ENCODE measurements at regions not wholly inside any gene's neighbourhood (a gene's known extent, or its start where the extent isn't known, plus 50 kb on each side); places are given as distances from the start of the nearest gene placed in this dataset.
"Not testable (repeated sequence)": the region's sequence is repeated elsewhere in the genome, so short reads cannot be mapped to it uniquely, and the experiment has no call there.

- not testable (repeated sequence) for TF ChIP-seq CTCF, POLR2AphosphoS5, POLR2A, EP300 (IDR thresholded peaks at IDR 0.05)
Observed at GRCh38 chr9:63762230-63762629, 1522.8 kb downstream of the FOXD4L5 start.

All from stomach (tissue), 4 donors.